ENCODE measurements at regions not wholly inside any gene's neighbourhood (a gene's known extent, or its start where the extent isn't known, plus 50 kb on each side); places are given as distances from the start of the nearest gene placed in this dataset.

- TF ChIP-seq MAX (IDR thresholded peaks at IDR 0.05) (no peak), EGR1 (IDR thresholded peaks at IDR 0.05) (no peak), ZBTB7A (IDR thresholded peaks at IDR 0.05; ENCODE audit: low read depth) (no peak), YY1 (IDR thresholded peaks at IDR 0.05; ENCODE audit: low read depth) (no peak)
These were observed 346.6 kb upstream of the GNPDA2 start for GRCh38 chr4:45072981-45073380.

GRCh38 chr4:45064741-45065140, 338.4 kb upstream of the GNPDA2 start:
- TF ChIP-seq YY1 (IDR thresholded peaks at IDR 0.05; ENCODE audit: low read depth) (no peak), REST (IDR thresholded peaks at IDR 0.05; ENCODE audit: low read depth) (no peak), USF1 (IDR thresholded peaks at IDR 0.05) (no peak), TEAD4 (IDR thresholded peaks at IDR 0.05) (no peak), ZBTB7A (IDR thresholded peaks at IDR 0.05; ENCODE audit: low read depth) (no peak), CREB1 (IDR thresholded peaks at IDR 0.05; ENCODE audit: low read depth) (no peak), TCF12 (IDR thresholded peaks at IDR 0.05; ENCODE audit: low read depth) (no peak), CEBPB (IDR thresholded peaks at IDR 0.05) (no peak), EP300 (IDR thresholded peaks at IDR 0.05; ENCODE audit: borderline replicate concordance) (no peak), TAF1 (IDR thresholded peaks at IDR 0.05; ENCODE audit: low read depth) (no peak), MAX (IDR thresholded peaks at IDR 0.05) (no peak), RAD21 (IDR thresholded peaks at IDR 0.05; ENCODE audit: low read depth) (no peak), NFIC (IDR thresholded peaks at IDR 0.05) (no peak), EGR1 (IDR thresholded peaks at IDR 0.05) (no peak), FOXM1 (IDR thresholded peaks at IDR 0.05; ENCODE audit: borderline replicate concordance, low read depth) (no peak)

- TF ChIP-seq TAF1 (IDR thresholded peaks at IDR 0.05; ENCODE audit: low read depth) (no peak), RAD21 (IDR thresholded peaks at IDR 0.05; ENCODE audit: low read depth) (no peak), TEAD4 (IDR thresholded peaks at IDR 0.05) (no peak), MAX (IDR thresholded peaks at IDR 0.05) (no peak), YY1 (IDR thresholded peaks at IDR 0.05; ENCODE audit: low read depth) (no peak), EP300 (IDR thresholded peaks at IDR 0.05; ENCODE audit: borderline replicate concordance) (no peak), CEBPB (IDR thresholded peaks at IDR 0.05) (no peak), FOXM1 (IDR thresholded peaks at IDR 0.05; ENCODE audit: borderline replicate concordance, low read depth) (no peak), TCF12 (IDR thresholded peaks at IDR 0.05; ENCODE audit: low read depth) (no peak), REST (IDR thresholded peaks at IDR 0.05; ENCODE audit: low read depth) (no peak), NFIC (IDR thresholded peaks at IDR 0.05) (no peak), USF1 (IDR thresholded peaks at IDR 0.05) (no peak), ZBTB7A (IDR thresholded peaks at IDR 0.05; ENCODE audit: low read depth) (no peak), EGR1 (IDR thresholded peaks at IDR 0.05) (no peak)
These were observed 337.3 kb upstream of the GNPDA2 start for GRCh38 chr4:45063696-45064095.

GRCh38 chr4:45062935-45063545, 336.7 kb upstream of the GNPDA2 start:
- TF ChIP-seq RAD21 (IDR thresholded peaks at IDR 0.05; ENCODE audit: low read depth): no peak
- no peak for TF ChIP-seq CREB1 (IDR thresholded peaks at IDR 0.05; ENCODE audit: low read depth)
- TF ChIP-seq CEBPB (IDR thresholded peaks at IDR 0.05): no peak
- no peak for TF ChIP-seq TCF12 (IDR thresholded peaks at IDR 0.05; ENCODE audit: low read depth)
- no peak for TF ChIP-seq EGR1 (IDR thresholded peaks at IDR 0.05)
- no peak for TF ChIP-seq TEAD4 (IDR thresholded peaks at IDR 0.05)
- no peak for TF ChIP-seq EP300 (IDR thresholded peaks at IDR 0.05; ENCODE audit: borderline replicate concordance)

- TF ChIP-seq REST (IDR thresholded peaks at IDR 0.05; ENCODE audit: low read depth) (no peak), RAD21 (IDR thresholded peaks at IDR 0.05; ENCODE audit: low read depth) (no peak), CEBPB (IDR thresholded peaks at IDR 0.05) (no peak), USF1 (IDR thresholded peaks at IDR 0.05) (no peak), EGR1 (IDR thresholded peaks at IDR 0.05) (no peak), YY1 (IDR thresholded peaks at IDR 0.05; ENCODE audit: low read depth) (no peak), EP300 (IDR thresholded peaks at IDR 0.05; ENCODE audit: borderline replicate concordance) (no peak), TCF12 (IDR thresholded peaks at IDR 0.05; ENCODE audit: low read depth) (no peak)
These were observed 317.6 kb upstream of the GNPDA2 start for GRCh38 chr4:45043911-45044310.

Data from Ishikawa (cell line).